ENCODE measurements at regions not wholly inside any gene's neighbourhood (a gene's known extent, or its start where the extent isn't known, plus 50 kb on each side); places are given as distances from the start of the nearest gene placed in this dataset.

DNA sequence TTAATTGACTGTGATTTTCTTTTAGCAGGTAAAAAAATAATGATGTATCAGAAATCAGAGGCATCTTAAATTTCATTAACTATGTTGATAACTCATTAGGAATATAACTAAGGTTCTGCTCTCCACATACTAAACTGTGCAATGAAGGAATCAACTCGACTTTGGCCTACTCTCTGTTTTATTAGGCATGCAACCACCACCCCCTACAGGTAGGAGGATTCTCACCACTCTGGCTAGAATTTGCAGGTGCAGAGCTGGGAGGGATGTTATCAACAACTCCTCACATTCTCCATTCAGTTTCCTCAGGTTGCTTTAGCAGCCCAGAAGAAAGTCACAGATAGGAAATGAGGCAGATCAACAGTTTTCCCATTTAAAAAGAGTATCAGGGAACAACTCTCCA lies 160.1 kb downstream of the COX18 start:
- H3K27ac ChIP-seq (ENCODE audit: low read depth, low read length) = no peak overlapping the region
- H3K9ac ChIP-seq (ENCODE audit: low read length) = no peak overlapping the region
- H3K4me1 ChIP-seq (ENCODE audit: control insufficient read depth in 1 of 2, insufficient read depth in 2 of 2, low read length in 2 of 2) = no peaks in the 10 kb centered on the region
- BruUV-seq (replicated peaks) = no TSS peak
- H4K20me1 ChIP-seq (ENCODE audit: insufficient read depth) = no peaks in the 10 kb centered on the region
- no peak overlapping the region for H3K4me3 ChIP-seq (replicated peaks in 1 of 2; ENCODE audit: low read depth in 1 of 2, low read length in 2 of 2)
- CTCF ChIA-PET = no interaction called here
- DNase-seq (ENCODE audit: low read depth, low spot score) (no peak), ATAC-seq (no peak)
- H3K27me3 ChIP-seq (ENCODE audit: insufficient read depth, low read length) = no peaks in the 10 kb centered on the region
- intact Hi-C loops (cut with micrococcal nuclease) = no loop called here
- TF ChIP-seq POLR2A (IDR thresholded peaks at IDR 0.05; ENCODE audit: borderline replicate concordance, extremely low read depth, insufficient read depth, insufficient read length) (no peak), RAD21 (IDR thresholded peaks at IDR 0.05; ENCODE audit: low read depth) (peak; percentile 38; the same call in 1 of the 2 replicates), ZFX (IDR thresholded peaks at IDR 0.05) (no peak), SIN3A (IDR thresholded peaks at IDR 0.05; ENCODE audit: low read depth) (no peak), ZNF274 (IDR thresholded peaks at IDR 0.05; ENCODE audit: low read depth, low read length) (no peak)
- TF ChIP-seq, protein P1, sequence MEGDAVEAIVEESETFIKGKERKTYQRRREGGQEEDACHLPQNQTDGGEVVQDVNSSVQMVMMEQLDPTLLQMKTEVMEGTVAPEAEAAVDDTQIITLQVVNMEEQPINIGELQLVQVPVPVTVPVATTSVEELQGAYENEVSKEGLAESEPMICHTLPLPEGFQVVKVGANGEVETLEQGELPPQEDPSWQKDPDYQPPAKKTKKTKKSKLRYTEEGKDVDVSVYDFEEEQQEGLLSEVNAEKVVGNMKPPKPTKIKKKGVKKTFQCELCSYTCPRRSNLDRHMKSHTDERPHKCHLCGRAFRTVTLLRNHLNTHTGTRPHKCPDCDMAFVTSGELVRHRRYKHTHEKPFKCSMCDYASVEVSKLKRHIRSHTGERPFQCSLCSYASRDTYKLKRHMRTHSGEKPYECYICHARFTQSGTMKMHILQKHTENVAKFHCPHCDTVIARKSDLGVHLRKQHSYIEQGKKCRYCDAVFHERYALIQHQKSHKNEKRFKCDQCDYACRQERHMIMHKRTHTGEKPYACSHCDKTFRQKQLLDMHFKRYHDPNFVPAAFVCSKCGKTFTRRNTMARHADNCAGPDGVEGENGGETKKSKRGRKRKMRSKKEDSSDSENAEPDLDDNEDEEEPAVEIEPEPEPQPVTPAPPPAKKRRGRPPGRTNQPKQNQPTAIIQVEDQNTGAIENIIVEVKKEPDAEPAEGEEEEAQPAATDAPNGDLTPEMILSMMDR (IDR thresholded peaks at IDR 0.05 in 2 of 3, conservative IDR thresholded peaks at IDR 0.05 in 1 of 3; ENCODE audit: borderline replicate concordance in 1 of 3, insufficient read depth in 1 of 3, low read depth in 2 of 3, low read length in 2 of 3) = peak in 2 of 3 experiments; percentile 40 to 47; a peak in 3 of 6 replicates
- RAD21 ChIA-PET (ENCODE audit: low non-redundant PET in 1 of 2, low total read pairs in 2 of 2, uncharacterized antibody in 2 of 2, unreplicated experiment in 2 of 2) = no interaction called here
- no peaks in the 10 kb centered on the region for H3K36me3 ChIP-seq (ENCODE audit: control insufficient read depth in 1 of 2, insufficient read depth in 2 of 2, low read length in 2 of 2)
- no peak overlapping the region for H2AFZ ChIP-seq (ENCODE audit: low read depth, low read length, poor library complexity, severe bottlenecking)
- H3K79me2 ChIP-seq (ENCODE audit: insufficient read depth, low read length) = no peaks in the 10 kb centered on the region
- no peaks in the 10 kb centered on the region for H3K9me3 ChIP-seq (ENCODE audit: control insufficient read depth in 1 of 2, insufficient read depth in 1 of 2, low read depth in 1 of 2, low read length in 2 of 2)
- no peaks in the 10 kb centered on the region for H3K9me2 ChIP-seq (ENCODE audit: insufficient read depth)
- no peak overlapping the region for H3K4me2 ChIP-seq (ENCODE audit: low read length)
- POLR2A ChIA-PET = no interaction called here

DNA sequence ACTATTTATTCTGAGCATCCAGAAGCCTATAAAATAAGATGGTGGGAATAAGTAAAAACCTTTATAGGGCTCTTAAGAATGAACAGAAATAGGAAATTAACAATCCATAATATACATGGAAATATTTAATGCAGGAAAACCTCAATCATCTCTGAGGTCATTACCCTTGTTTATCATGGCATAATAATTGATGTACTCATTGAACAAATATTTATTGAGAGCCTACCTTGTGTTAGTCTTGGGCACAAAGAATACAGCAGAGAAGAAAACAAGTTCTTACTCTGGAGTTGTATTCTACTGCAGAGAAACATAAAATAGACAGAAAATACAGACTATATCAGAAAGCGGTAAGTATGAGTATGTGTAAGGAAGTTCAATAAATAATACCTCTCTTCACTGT lies 167.2 kb downstream of the COX18 start:
- Histone ChIP-seq H3K9ac (ENCODE audit: low read length) (no peak overlapping the region), H3K27me3 (ENCODE audit: insufficient read depth, low read length) (no peaks in the 10 kb centered on the region), H4K20me1 (ENCODE audit: insufficient read depth) (no peaks in the 10 kb centered on the region), H3K36me3 (ENCODE audit: control insufficient read depth in 1 of 2, insufficient read depth in 2 of 2, low read length in 2 of 2) (no peaks in the 10 kb centered on the region), H3K4me3 (replicated peaks in 1 of 2; ENCODE audit: low read depth in 1 of 2, low read length in 2 of 2) (no peak overlapping the region), H3K4me1 (ENCODE audit: control insufficient read depth in 1 of 2, insufficient read depth in 2 of 2, low read length in 2 of 2) (no peaks in the 10 kb centered on the region), H3K9me3 (ENCODE audit: control insufficient read depth in 1 of 2, insufficient read depth in 1 of 2, low read depth in 1 of 2, low read length in 2 of 2) (no peaks in the 10 kb centered on the region), H2AFZ (ENCODE audit: low read depth, low read length, poor library complexity, severe bottlenecking) (no peak overlapping the region), H3K4me2 (ENCODE audit: low read length) (no peak overlapping the region), H3K79me2 (ENCODE audit: insufficient read depth, low read length) (no peaks in the 10 kb centered on the region), H3K9me2 (ENCODE audit: insufficient read depth) (no peaks in the 10 kb centered on the region), H3K27ac (ENCODE audit: low read depth, low read length) (no peak overlapping the region)
- TF ChIP-seq ZFX (IDR thresholded peaks at IDR 0.05) (no peak), POLR2A (IDR thresholded peaks at IDR 0.05; ENCODE audit: borderline replicate concordance, extremely low read depth, insufficient read depth, insufficient read length) (no peak), ELF1 (IDR thresholded peaks at IDR 0.05; ENCODE audit: borderline replicate concordance, low read depth) (no peak), SP1 (IDR thresholded peaks at IDR 0.05; ENCODE audit: low read depth) (no peak), YY1 (IDR thresholded peaks at IDR 0.05; ENCODE audit: extremely low read depth, insufficient replicate concordance, low read depth, low read length) (no peak), EZH2phosphoT487 (IDR thresholded peaks at IDR 0.05; ENCODE audit: borderline replicate concordance) (no peak), ZNF274 (IDR thresholded peaks at IDR 0.05; ENCODE audit: low read depth, low read length) (no peak), CBX3 (IDR thresholded peaks at IDR 0.05; ENCODE audit: low read depth) (no peak)
- TF ChIP-seq, protein P2, sequence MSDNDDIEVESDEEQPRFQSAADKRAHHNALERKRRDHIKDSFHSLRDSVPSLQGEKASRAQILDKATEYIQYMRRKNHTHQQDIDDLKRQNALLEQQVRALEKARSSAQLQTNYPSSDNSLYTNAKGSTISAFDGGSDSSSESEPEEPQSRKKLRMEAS (IDR thresholded peaks at IDR 0.05) = no peak
- ChIA-PET POLR2A (no interaction called here), CTCF (no interaction called here), RAD21 (ENCODE audit: low non-redundant PET in 1 of 2, low total read pairs in 2 of 2, uncharacterized antibody in 2 of 2, unreplicated experiment in 2 of 2) (no interaction called here)
- BruUV-seq (replicated peaks) = no TSS peak
- intact Hi-C loops (cut with micrococcal nuclease) = no loop called here
- ATAC-seq (no peak), DNase-seq (ENCODE audit: low read depth, low spot score) (no peak)

Measured in HCT116 (cell line).